HG02870 (cell line): ENCODE measurements at regions not wholly inside any gene's neighbourhood (a gene's known extent, or its start where the extent isn't known, plus 50 kb on each side); places are given as distances from the start of the nearest gene placed in this dataset.
"Not testable (repeated sequence)": the region's sequence is repeated elsewhere in the genome, so short reads cannot be mapped to it uniquely, and the experiment has no call there.

Experiments
- ATAC-seq: cut with Tn5 transposase; IDR thresholded peaks from one replicate; pipeline ENCODE4 v1.9.1; 2021; ENCODE audit warnings: mild to moderate bottlenecking, moderate library complexity; ENCODE audit not compliant: unreplicated experiment

- ATAC-seq = peak; percentile 49
Measured at GRCh38 chr7:81887098-81888090, 117.5 kb upstream of the HGF start.

GRCh38 chr7:81886211-81886764, 116.4 kb upstream of the HGF start:
- ATAC-seq = no peak

GRCh38 chr7:81884817-81885216, 115.0 kb upstream of the HGF start:
- ATAC-seq = no peak

- ATAC-seq = peak; percentile 49
Measured at GRCh38 chr7:81883801-81884393, 114.0 kb upstream of the HGF start.

DNA sequence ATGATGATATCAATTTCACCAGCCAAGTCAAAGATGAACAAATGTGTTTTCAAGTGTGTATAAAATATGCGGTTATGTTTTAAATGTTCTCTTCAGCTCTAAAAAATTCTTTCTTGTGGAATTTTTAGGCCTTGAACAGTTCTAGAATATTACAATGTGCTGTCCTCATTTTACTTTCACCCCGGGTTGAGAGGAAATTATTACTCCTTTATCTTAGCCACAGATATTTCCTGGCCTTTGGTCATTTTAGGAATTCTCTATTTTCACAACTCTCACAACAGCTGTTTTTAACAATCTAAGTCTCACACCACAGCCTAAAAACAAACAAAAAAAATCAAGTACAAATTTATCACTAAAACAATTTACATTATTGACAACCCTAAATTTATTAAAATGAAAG, 112.2 kb upstream of the HGF start:
- no peak for ATAC-seq

DNA sequence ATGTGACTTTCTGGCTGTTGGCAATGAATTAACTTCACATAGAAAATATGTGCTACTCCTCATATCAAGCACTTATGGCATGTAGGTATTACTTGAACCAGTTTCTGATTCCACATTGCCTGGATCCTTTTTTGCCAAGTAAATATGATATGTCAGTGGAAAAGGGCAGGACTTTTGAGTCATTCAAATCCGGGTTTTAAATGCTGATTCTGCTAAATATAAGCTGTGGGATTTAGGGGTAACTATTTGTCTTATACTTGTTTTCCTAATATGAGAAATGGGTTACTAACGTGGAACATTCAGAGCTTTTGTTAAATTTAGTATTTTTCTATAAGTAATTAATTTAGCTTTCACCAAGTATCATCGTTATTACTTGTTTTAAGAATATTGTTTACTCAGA, 108.0 kb upstream of the HGF start:
- no peak for ATAC-seq

- peak; percentile 43 for ATAC-seq
Measured at GRCh38 chr7:81873559-81873958, 103.7 kb upstream of the HGF start.

DNA sequence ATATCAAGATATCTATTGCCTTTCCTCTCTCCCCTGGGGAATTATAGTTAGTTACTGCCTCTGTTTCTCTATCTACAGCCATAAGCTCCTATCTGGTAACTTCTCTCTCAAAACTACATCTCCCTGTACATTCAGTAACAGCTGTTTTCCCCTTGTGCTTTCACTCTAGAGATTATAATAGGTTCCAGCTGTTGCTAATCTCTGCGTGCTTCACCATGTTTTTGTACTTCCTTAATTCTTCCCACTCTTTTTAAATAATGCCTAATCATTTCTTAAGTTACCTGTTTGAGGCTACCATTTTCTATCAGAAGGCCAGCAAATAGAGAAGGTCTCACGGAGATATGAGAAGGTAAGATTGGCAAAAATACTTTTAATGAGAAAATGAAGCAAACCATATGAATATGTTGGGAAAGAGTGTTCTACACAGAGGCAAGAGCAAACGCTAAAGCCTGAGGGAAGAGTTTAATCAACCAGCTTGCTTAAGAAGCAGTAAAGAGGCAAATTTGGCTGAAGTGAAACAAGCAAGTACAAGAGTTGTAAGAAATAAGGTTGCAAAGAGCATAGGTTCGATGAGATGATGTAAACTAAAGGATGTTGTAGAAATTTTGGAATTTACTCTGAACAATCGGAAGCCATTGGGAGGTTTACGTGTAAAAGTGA, 101.9 kb upstream of the HGF start:
- ATAC-seq = no peak

GRCh38 chr7:81870608-81871007, 100.8 kb upstream of the HGF start:
- ATAC-seq = no peak

DNA sequence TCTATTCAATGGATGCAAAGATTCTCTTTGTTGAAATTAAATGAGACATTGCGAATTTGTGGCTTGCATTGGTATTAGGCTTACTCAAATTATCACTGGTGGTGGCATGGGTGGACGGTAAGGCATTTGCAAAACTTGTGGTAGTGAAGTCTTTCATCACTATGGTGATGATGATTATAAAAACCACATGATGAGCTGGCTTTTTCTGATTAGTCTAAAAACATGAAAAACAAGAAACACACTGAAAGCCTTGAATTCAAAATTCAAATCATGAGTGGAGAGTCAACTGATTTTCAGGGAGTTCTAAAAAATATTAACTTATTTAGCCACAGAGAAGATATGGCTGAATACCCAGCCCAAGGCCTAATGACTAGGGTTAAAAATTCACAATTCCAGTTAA, 99.8 kb upstream of the HGF start:
- no peak for ATAC-seq

DNA sequence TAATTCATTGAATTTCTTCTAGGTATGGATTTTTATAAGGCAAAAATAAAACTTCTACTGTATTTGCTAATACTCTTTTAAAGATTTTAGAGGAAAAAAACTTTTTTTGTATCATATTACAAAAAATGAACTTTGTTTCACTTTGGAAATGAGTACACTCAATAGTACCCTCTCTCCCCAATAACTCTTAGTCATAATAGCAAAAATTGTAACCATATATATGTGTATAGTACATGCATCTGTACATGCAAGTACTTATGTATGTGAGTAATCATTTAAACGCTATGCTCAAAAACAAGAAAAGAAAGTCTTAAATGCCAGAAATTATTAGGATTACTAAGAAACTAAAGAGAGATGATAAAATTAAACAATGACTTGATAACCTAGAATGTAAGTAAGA, 95.9 kb upstream of the HGF start:
- no peak for ATAC-seq

DNA sequence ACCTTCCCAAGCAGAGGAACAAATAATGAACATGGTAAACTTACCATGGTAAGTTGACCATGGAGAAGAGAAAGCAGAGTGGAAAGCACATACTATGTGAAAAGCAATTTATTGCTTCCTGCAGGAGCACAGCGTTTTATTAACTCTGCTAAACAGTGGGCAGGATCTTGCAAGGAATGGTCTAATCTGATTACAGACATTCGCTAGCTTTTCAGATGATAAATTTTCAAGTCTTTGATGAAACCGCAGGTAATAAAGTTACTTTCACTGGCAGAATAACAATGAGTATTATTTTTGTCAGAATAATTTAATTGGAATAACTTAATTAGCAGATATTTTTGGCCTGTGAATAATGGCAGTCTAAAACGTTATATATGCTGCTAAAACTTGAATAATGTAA, 89.6 kb upstream of the HGF start:
- ATAC-seq = no peak

DNA sequence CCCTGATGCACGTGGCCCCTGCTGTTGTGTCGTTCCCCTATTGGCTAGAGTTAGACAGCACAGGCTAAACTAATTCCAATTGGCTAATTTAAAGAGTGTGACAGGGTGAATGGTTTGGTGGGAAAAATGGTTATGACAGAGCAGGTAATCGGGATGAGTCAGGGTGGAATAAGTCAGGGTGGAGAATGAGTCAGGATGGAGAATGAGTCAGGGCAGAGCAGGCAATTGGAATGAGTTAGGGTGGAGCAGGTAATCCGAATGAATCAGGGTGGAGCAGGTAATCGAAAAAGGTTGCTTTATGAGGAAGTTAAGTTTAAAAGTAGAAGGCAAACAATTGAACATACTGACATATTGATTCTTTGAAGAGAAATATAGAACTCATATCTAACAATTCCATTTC, 89.0 kb upstream of the HGF start:
- ATAC-seq = not testable (repeated sequence)

- ATAC-seq = no peak
Measured at GRCh38 chr7:81857385-81857784, 87.5 kb upstream of the HGF start.

- no peak for ATAC-seq
Measured at GRCh38 chr7:81854518-81854917, 84.7 kb upstream of the HGF start.

- ATAC-seq = no peak
Measured at GRCh38 chr7:81852701-81853100, 82.9 kb upstream of the HGF start.

DNA sequence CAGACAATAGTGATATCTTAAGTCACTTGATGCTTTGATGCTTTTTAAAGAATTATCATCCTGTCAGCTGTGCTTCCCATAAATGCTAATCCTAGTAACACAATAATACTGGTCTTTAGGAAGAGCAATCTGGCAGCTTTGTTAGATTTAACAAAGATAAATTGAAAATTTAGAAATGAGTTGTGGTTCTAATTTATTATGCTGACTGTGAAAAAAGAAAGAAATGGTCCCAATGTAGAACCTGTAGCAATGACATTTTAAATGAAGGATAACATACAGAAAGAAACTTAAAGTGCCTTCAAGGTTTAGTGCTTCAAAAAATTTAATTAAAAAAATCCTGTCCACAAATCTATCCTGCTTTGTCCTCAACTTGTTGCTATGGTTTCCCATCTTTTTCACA, 81.6 kb upstream of the HGF start:
- no peak for ATAC-seq

DNA sequence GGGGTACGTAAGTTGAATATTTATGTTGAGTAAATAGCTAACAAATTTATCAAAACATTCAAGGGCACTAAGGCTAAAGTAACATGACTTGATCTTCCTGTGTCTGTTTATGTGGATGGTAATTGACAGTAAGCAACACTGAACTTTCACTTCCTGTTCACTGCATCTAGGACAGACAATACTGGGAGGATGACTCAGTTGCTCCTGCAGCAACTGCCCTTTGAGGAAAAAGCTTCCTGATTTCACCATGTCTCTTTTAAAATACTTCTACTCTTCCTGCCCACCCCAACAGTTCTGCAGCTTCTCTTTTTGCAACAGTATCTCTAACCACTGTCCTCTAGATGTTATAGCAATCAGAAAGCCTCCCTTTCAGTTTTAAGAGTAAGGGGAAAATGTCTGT, 76.6 kb upstream of the HGF start:
- peak; percentile 64 for ATAC-seq

DNA sequence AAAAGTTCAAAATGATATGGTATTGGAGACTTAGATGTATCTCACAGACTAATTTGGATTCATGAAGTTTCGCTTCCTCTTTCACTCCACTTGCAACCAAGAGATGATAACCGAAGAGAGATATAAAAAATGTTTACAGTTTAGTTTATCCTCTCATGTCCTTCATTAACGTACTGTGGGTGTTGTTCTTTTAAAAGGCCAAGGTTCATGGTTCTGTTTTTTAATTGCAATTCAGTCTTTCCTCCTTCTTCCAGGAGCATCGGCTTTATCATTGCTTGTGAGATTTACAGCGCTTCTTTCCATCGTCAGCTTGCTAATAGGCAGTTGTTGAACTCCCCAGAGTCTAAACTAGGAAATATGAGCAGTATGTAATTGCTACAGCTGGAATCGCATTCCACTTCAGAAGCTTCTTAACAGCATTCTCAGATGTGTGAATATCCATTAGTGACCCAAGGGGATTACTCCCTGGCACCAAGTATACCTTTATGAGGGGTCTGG, 75.9 kb upstream of the HGF start:
- ATAC-seq = peak; percentile 89

GRCh38 chr7:81843657-81844056, 73.8 kb upstream of the HGF start:
- ATAC-seq = not testable (repeated sequence)

DNA sequence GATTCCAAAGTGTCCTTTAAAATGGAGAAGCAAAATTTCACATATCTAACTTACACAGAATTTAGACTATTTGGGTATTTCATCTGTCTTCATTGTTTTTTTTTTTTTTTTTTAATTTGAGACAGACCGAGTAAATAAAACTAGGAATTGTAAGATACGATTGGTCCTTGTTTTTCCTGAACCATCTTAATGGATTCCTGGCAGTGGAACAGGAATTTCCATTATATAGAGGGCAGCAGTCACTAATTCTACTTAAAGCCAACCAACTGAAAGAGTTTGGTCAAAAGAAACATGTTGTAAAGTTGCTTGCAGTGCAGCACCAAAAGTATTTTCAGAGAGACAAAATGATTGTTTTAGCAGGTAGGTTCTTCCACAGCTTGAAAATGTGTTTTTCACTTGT, 72.5 kb upstream of the HGF start:
- no peak for ATAC-seq
